Smooth muscle cell (in vitro differentiated cells): ENCODE measurements at regions not wholly inside any gene's neighbourhood (a gene's known extent, or its start where the extent isn't known, plus 50 kb on each side); places are given as distances from the start of the nearest gene placed in this dataset.

ENCODE experiments used
- DNase-seq: peaks from one replicate; lab custom pipeline; 2025; ENCODE audit not compliant: unreplicated experiment; lab: John Stamatoyannopoulos, UW
- H2AFZ ChIP-seq: fragments of 200-600 bp; sonication (generic); 2 replicates; pipeline ENCODE4 v1.6.0; 2016; ENCODE audit warnings: antibody characterized with exemption, low read depth, mild to moderate bottlenecking
- H3F3A ChIP-seq: fragments of 200-600 bp; sonication (generic); 2 replicates; pipeline ENCODE4 v1.6.0; 2017; ENCODE audit warnings: antibody characterized with exemption, low read depth
- H3K27ac ChIP-seq: fragments of 200-600 bp; sonication (generic); 2 replicates; pipeline ENCODE4 v1.5.1; 2016; ENCODE audit warnings: low read depth, mild to moderate bottlenecking
- H3K27me3 ChIP-seq: fragments of 200-600 bp; sonication (generic); 2 replicates; pipeline ENCODE4 v1.6.1; 2016; ENCODE audit warnings: low read depth, mild to moderate bottlenecking
- H3K36me3 ChIP-seq: fragments of 200-600 bp; sonication (generic); 2 replicates; pipeline ENCODE4 v1.5.1; 2016; ENCODE audit warnings: low read depth
- H3K4me1 ChIP-seq: fragments of 200-600 bp; sonication (generic); 2 replicates; pipeline ENCODE4 v1.5.1; 2016; ENCODE audit warnings: low read depth
- H3K4me2 ChIP-seq: fragments of 200-600 bp; sonication (generic); 2 replicates; pipeline ENCODE4 v1.6.0; 2016; ENCODE audit warnings: mild to moderate bottlenecking
- H3K4me3 ChIP-seq: fragments of 200-600 bp; sonication (generic); 2 replicates; pipeline ENCODE4 v1.5.1; 2016; ENCODE audit warnings: mild to moderate bottlenecking
- H3K79me2 ChIP-seq: fragments of 200-600 bp; sonication (generic); 2 replicates; pipeline ENCODE4 v1.6.0; 2016; ENCODE audit warnings: low read depth, mild to moderate bottlenecking
- H3K9ac ChIP-seq: fragments of 200-600 bp; sonication (generic); 2 replicates; pipeline ENCODE4 v1.6.0; 2016; ENCODE audit warnings: low read depth
- H3K9me3 ChIP-seq: fragments of 200-600 bp; sonication (generic); replicated peaks from 2 replicates; pipeline ENCODE4 v1.5.1; 2016; ENCODE audit warnings: low read depth
- H4K20me1 ChIP-seq: fragments of 200-600 bp; sonication (generic); 2 replicates; pipeline ENCODE4 v1.6.0; 2016; ENCODE audit warnings: low read depth
- WGBS: methylation state at CpG from one replicate; pipeline ENCODE4 v1.1.7; 2016; ENCODE audit warnings: low lambda C conversion rate; 5-methylcytosine and 5-hydroxymethylcytosine counted together
- TF ChIP-seq, protein P1 (sequence below): fragments of 200-600 bp; sonication (generic); IDR thresholded peaks from 2 replicates; pipeline ENCODE4 v1.5.1; 2017; ENCODE audit warnings: borderline replicate concordance, mild to moderate bottlenecking, antibody characterized with exemption; ENCODE audit not compliant: insufficient read depth, poor library complexity, severe bottlenecking

DNA sequence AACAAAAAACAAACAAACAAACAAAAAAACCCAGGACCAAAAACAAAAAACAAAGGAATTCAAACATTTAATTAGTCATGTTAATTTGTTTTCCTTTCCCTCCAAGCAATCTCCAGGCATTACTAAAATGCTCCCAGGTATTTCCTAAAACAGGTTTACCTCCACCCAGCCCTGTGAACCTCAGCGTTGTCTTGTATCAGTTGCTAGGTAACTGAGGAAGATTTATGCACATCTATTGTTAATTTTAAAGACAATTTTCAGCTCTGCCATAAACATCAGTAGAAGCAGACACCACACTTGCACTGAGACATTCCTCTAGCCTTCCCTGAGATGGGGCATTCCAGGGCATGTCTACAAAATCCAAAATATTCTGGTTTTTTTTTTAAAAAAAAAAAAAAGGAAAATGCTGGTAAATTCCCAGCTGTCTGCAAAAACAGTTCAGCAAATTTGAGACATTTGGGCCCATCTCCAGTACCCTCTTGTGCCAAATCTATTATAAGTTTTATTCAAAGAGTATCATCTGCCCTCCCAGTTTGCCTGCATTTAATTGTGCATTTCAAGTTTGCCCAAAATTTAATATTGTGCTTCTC lies 227.6 kb downstream of the ADAMTS9 start:
- H3K4me1 ChIP-seq, result peaks cover 40% of the 10 kb centered on the region
- H3K9me3 ChIP-seq, result no peaks in the 10 kb centered on the region
- TF ChIP-seq, protein P1, sequence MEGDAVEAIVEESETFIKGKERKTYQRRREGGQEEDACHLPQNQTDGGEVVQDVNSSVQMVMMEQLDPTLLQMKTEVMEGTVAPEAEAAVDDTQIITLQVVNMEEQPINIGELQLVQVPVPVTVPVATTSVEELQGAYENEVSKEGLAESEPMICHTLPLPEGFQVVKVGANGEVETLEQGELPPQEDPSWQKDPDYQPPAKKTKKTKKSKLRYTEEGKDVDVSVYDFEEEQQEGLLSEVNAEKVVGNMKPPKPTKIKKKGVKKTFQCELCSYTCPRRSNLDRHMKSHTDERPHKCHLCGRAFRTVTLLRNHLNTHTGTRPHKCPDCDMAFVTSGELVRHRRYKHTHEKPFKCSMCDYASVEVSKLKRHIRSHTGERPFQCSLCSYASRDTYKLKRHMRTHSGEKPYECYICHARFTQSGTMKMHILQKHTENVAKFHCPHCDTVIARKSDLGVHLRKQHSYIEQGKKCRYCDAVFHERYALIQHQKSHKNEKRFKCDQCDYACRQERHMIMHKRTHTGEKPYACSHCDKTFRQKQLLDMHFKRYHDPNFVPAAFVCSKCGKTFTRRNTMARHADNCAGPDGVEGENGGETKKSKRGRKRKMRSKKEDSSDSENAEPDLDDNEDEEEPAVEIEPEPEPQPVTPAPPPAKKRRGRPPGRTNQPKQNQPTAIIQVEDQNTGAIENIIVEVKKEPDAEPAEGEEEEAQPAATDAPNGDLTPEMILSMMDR, result no peak
- H3K27me3 ChIP-seq, result no peaks in the 10 kb centered on the region
- peak overlapping the region; percentile 87 for H3K27ac ChIP-seq
- H3K79me2 ChIP-seq, result no peaks in the 10 kb centered on the region
- peaks cover 12% of the 10 kb centered on the region for H3F3A ChIP-seq
- H3K36me3 ChIP-seq, result no peaks in the 10 kb centered on the region
- peak overlapping the region; percentile 30 for H3K9ac ChIP-seq
- DNase-seq, result no peak
- peak overlapping the region; percentile 12 for H2AFZ ChIP-seq
- WGBS, result 60% methylated on average over 1 of the region's 1 CpG
- no peaks in the 10 kb centered on the region for H4K20me1 ChIP-seq
- no peak overlapping the region for H3K4me3 ChIP-seq
- H3K4me2 ChIP-seq, result peak overlapping the region; percentile 67

GRCh38 chr3:64459711-64460110 lies 228.1 kb downstream of the ADAMTS9 start:
- 75% methylated on average over 4 of the region's 4 CpGs for WGBS
- no peaks in the 10 kb centered on the region for H3K36me3 ChIP-seq
- DNase-seq, result no peak
- peaks cover 43% of the 10 kb centered on the region for H3K4me1 ChIP-seq
- peak overlapping the region; percentile 30 for H3K9ac ChIP-seq
- peaks cover 12% of the 10 kb centered on the region for H3F3A ChIP-seq
- peak overlapping the region; percentile 87 for H3K27ac ChIP-seq
- TF ChIP-seq, protein P1, result no peak
- peak overlapping the region; percentile 12 for H2AFZ ChIP-seq
- H3K27me3 ChIP-seq, result no peaks in the 10 kb centered on the region
- no peaks in the 10 kb centered on the region for H3K79me2 ChIP-seq
- H4K20me1 ChIP-seq, result no peaks in the 10 kb centered on the region
- H3K4me3 ChIP-seq, result no peak overlapping the region
- H3K4me2 ChIP-seq, result peak overlapping the region; percentile 67
- no peaks in the 10 kb centered on the region for H3K9me3 ChIP-seq

GRCh38 chr3:64457811-64458210 lies 230.0 kb downstream of the ADAMTS9 start:
- Histone ChIP-seq H3K79me2 (no peaks in the 10 kb centered on the region), H2AFZ (no peak overlapping the region), H3K27me3 (no peaks in the 10 kb centered on the region), H3K4me3 (no peak overlapping the region), H3K4me2 (no peak overlapping the region), H4K20me1 (no peaks in the 10 kb centered on the region), H3F3A (peaks cover 12% of the 10 kb centered on the region), H3K27ac (no peak overlapping the region), H3K9me3 (no peaks in the 10 kb centered on the region), H3K9ac (no peak overlapping the region), H3K4me1 (peaks cover 49% of the 10 kb centered on the region), H3K36me3 (no peaks in the 10 kb centered on the region)
- TF ChIP-seq, protein P1, result no peak
- WGBS, result 91% methylated on average over 5 of the region's 5 CpGs
- no peak for DNase-seq

GRCh38 chr3:64456674-64457073 lies 231.1 kb downstream of the ADAMTS9 start:
- no peak for DNase-seq

More at GRCh38 chr3:64456674-64457073, 231.1 kb downstream of the ADAMTS9 start:
- no peaks in the 10 kb centered on the region for H3K79me2 ChIP-seq
- TF ChIP-seq, protein P1, result no peak
- peaks cover 43% of the 10 kb centered on the region for H3K4me1 ChIP-seq
- H2AFZ ChIP-seq, result no peak overlapping the region
- H3K9me3 ChIP-seq, result no peaks in the 10 kb centered on the region
- no peaks in the 10 kb centered on the region for H3K36me3 ChIP-seq
- no peak overlapping the region for H3K27ac ChIP-seq
- H3K27me3 ChIP-seq, result no peaks in the 10 kb centered on the region
- WGBS, result 61% methylated on average over 2 of the region's 2 CpGs
- H4K20me1 ChIP-seq, result no peaks in the 10 kb centered on the region
- H3K9ac ChIP-seq, result no peak overlapping the region
- no peak overlapping the region for H3K4me3 ChIP-seq
- H3F3A ChIP-seq, result peaks cover 7% of the 10 kb centered on the region
- no peak overlapping the region for H3K4me2 ChIP-seq
